T-helper 1 cell treated with Interleukin-12 subunit alpha and Interleukin-12 subunit beta and Interleukin-4 antibody, amounts not matched to agents 30 ng/mL and 1 ng/mL, for 36 hours (primary cell): ENCODE measurements at regions not wholly inside any gene's neighbourhood (a gene's known extent, or its start where the extent isn't known, plus 50 kb on each side); places are given as distances from the start of the nearest gene placed in this dataset.

Experiments
- intact Hi-C: fragments of 100-400 bp; cut with micrococcal nuclease; formaldehyde crosslinking; loops from one replicate; pipeline ENCODE4 v1.15.1; 2024

GRCh38 chr12:97274386-97274785, 188.2 kb upstream of the RMST start:
- intact Hi-C loops = no loop called here

- intact Hi-C loops = no loop called here
Measured at GRCh38 chr12:97275256-97275655, 187.3 kb upstream of the RMST start.

GRCh38 chr12:97275728-97276590, 186.6 kb upstream of the RMST start:
- intact Hi-C loops = no loop called here

GRCh38 chr12:97276661-97277429, 185.8 kb upstream of the RMST start:
- intact Hi-C loops = no loop called here

- intact Hi-C loops = loop anchor here (5.0 kb wide), 1 partner anchor 1114 kb away; no protein-coding TSS in a partner anchor
Measured at GRCh38 chr12:97283297-97283696, 179.3 kb upstream of the RMST start.

- intact Hi-C loops = no loop called here
Measured at GRCh38 chr12:97288531-97288930, 174.1 kb upstream of the RMST start.

GRCh38 chr12:97292588-97292987, 170.0 kb upstream of the RMST start:
- intact Hi-C loops = no loop called here

- intact Hi-C loops = no loop called here
Measured at GRCh38 chr12:97293541-97293940, 169.1 kb upstream of the RMST start.

- intact Hi-C loops = loop anchor here (10.0 kb wide), 1 partner anchor 905 kb away; no protein-coding TSS in a partner anchor
Measured at GRCh38 chr12:97299847-97300246, 162.8 kb upstream of the RMST start.

GRCh38 chr12:97300431-97300830, 162.2 kb upstream of the RMST start:
- intact Hi-C loops = loop anchor here (10.0 kb wide), 1 partner anchor 906 kb away; no protein-coding TSS in a partner anchor

- intact Hi-C loops = loop anchor here (10.0 kb wide), 1 partner anchor 906 kb away; no protein-coding TSS in a partner anchor
Measured at GRCh38 chr12:97300891-97301290, 161.7 kb upstream of the RMST start.

- intact Hi-C loops = loop anchor here (10.0 kb wide), 1 partner anchor 907 kb away; no protein-coding TSS in a partner anchor
Measured at GRCh38 chr12:97301576-97301975, 161.0 kb upstream of the RMST start.

GRCh38 chr12:97305651-97306050, 157.0 kb upstream of the RMST start:
- intact Hi-C loops = loop anchor here (10.0 kb wide), 1 partner anchor 911 kb away; no protein-coding TSS in a partner anchor

- intact Hi-C loops = loop anchor here (10.0 kb wide), 1 partner anchor 911 kb away; no protein-coding TSS in a partner anchor
Measured at GRCh38 chr12:97306147-97306546, 156.5 kb upstream of the RMST start.

GRCh38 chr12:97308576-97309198, 153.9 kb upstream of the RMST start:
- intact Hi-C loops = loop anchor here (1.0 to 10.0 kb wide), 7 partner anchors 159 to 1246 kb away; no protein-coding TSS in a partner anchor

GRCh38 chr12:97309921-97310320, 152.7 kb upstream of the RMST start:
- intact Hi-C loops = loop anchor here (1.0 to 10.0 kb wide), 5 partner anchors 325 to 1247 kb away; no protein-coding TSS in a partner anchor

- intact Hi-C loops = no loop called here
Measured at GRCh38 chr12:97312570-97313135, 150.0 kb upstream of the RMST start.

GRCh38 chr12:97313471-97314190, 149.0 kb upstream of the RMST start:
- intact Hi-C loops = no loop called here

- intact Hi-C loops = no loop called here
Measured at GRCh38 chr12:97316321-97316720, 146.3 kb upstream of the RMST start.

- intact Hi-C loops = no loop called here
Measured at GRCh38 chr12:97321621-97322020, 141.0 kb upstream of the RMST start.
